ENCODE measurements at regions not wholly inside any gene's neighbourhood (a gene's known extent, or its start where the extent isn't known, plus 50 kb on each side); places are given as distances from the start of the nearest gene placed in this dataset.

- TF ChIP-seq CTCF (conservative IDR thresholded peaks at IDR 0.05; ENCODE audit: low read length) (no peak), EZH2phosphoT487 (IDR thresholded peaks at IDR 0.05; ENCODE audit: borderline replicate concordance) (no peak)
These were observed 146.9 kb upstream of the DUSP10 start for GRCh38 chr1:221888801-221889200.
